SU-DHL-6 (cell line): ENCODE measurements at regions not wholly inside any gene's neighbourhood (a gene's known extent, or its start where the extent isn't known, plus 50 kb on each side); places are given as distances from the start of the nearest gene placed in this dataset.

Source experiments
- H2AFZ ChIP-seq: fragments of 200-600 bp; sonication (generic); 2 replicates; pipeline ENCODE4 v1.6.1; 2014; ENCODE audit warnings: low read depth, mild to moderate bottlenecking, moderate library complexity, mixed read lengths, antibody characterized with exemption, low read length; ENCODE audit not compliant: severe bottlenecking
- H3F3A ChIP-seq: fragments of 200-600 bp; shearing (Covaris generic); 2 replicates; pipeline ENCODE4 v1.6.0; 2016; ENCODE audit warnings: antibody characterized with exemption, mild to moderate bottlenecking; ENCODE audit not compliant: insufficient read depth
- H3K27ac ChIP-seq: fragments of 200-600 bp; sonication (generic); 2 replicates; pipeline ENCODE4 v1.5.1; 2016; ENCODE audit warnings: low read depth, mild to moderate bottlenecking, low read length, moderate library complexity, mixed read lengths
- H3K27me3 ChIP-seq: fragments of 200-600 bp; sonication (generic), shearing (Covaris generic); 2 replicates; pipeline ENCODE4 v1.6.0; 2014; ENCODE audit warnings: mild to moderate bottlenecking, low read length
- H3K36me3 ChIP-seq: fragments of 200-600 bp; sonication (generic); 2 replicates; pipeline ENCODE4 v1.6.1; 2014; ENCODE audit warnings: mild to moderate bottlenecking, low read length, mixed read lengths
- H3K4me2 ChIP-seq: fragments of 300-600, 200-600 bp; shearing (Covaris generic), sonication (generic); 2 replicates; pipeline ENCODE4 v1.6.0; 2014; ENCODE audit warnings: low read length, low read depth, mild to moderate bottlenecking; ENCODE audit not compliant: poor library complexity, severe bottlenecking
- H3K4me3 ChIP-seq: fragments of 200-600 bp; sonication (generic); 2 replicates; pipeline ENCODE4 v1.5.1; 2014; ENCODE audit warnings: antibody characterized with exemption, low read length, mild to moderate bottlenecking, mixed read lengths; ENCODE audit not compliant: insufficient read depth, poor library complexity, severe bottlenecking
- H3K79me2 ChIP-seq: fragments of 200-600 bp; sonication (generic); 2 replicates; pipeline ENCODE4 v1.6.1; 2014; ENCODE audit warnings: mild to moderate bottlenecking, low read length, moderate library complexity; ENCODE audit not compliant: insufficient read depth
- H3K9ac ChIP-seq: fragments of 200-600 bp; sonication (generic); 2 replicates; pipeline ENCODE4 v1.7.0; 2014; ENCODE audit warnings: mild to moderate bottlenecking, low read length
- H3K9me2 ChIP-seq: fragments of 200-600 bp; sonication (generic); replicated peaks from 2 replicates; pipeline ENCODE4 v1.6.1; 2014; ENCODE audit warnings: low read length; ENCODE audit not compliant: insufficient read depth
- H3K9me3 ChIP-seq: fragments of 200-600 bp; sonication (generic); 2 replicates; pipeline ENCODE4 v1.6.1; 2014; ENCODE audit warnings: low read length, mixed read lengths; ENCODE audit not compliant: insufficient read depth
- H4K20me1 ChIP-seq: fragments of 200-600 bp; sonication (generic); 2 replicates; pipeline ENCODE4 v1.6.1; 2014; ENCODE audit warnings: low read depth, mild to moderate bottlenecking, antibody characterized with exemption, low read length, moderate library complexity, mixed read lengths
- CTCF ChIP-seq: fragments of 200-600 bp; sonication (generic); IDR thresholded peaks from one replicate; pipeline ENCODE4 v1.5.1; 2017; ENCODE audit warnings: antibody characterized with exemption, mild to moderate bottlenecking, low read length, moderate library complexity; ENCODE audit not compliant: insufficient read depth, poor library complexity, severe bottlenecking
- EZH2phosphoT487 ChIP-seq: fragments of 200-600 bp; sonication (generic), shearing (Covaris generic); conservative IDR thresholded peaks from 2 replicates; pipeline ENCODE4 v1.6.1; 2018; ENCODE audit warnings: mild to moderate bottlenecking, antibody characterized with exemption, low read length, moderate library complexity, mixed read lengths

- TF ChIP-seq EZH2phosphoT487: no peak
- no peak overlapping the region for H2AFZ ChIP-seq
Measured at GRCh38 chr4:60655356-60655755, 544.8 kb upstream of the ADGRL3 start.

GRCh38 chr4:60656171-60656570 lies 544.0 kb upstream of the ADGRL3 start:
- no peak overlapping the region for H3K4me3 ChIP-seq
- no peaks in the 10 kb centered on the region for H3K9me3 ChIP-seq
- H3K9me2 ChIP-seq: no peaks in the 10 kb centered on the region
- H3K36me3 ChIP-seq: no peaks in the 10 kb centered on the region
- H3K4me2 ChIP-seq: no peak overlapping the region
- no peak overlapping the region for H2AFZ ChIP-seq
- TF ChIP-seq EZH2phosphoT487 (no peak), CTCF (no peak)
- H3K27me3 ChIP-seq: no peaks in the 10 kb centered on the region
- H4K20me1 ChIP-seq: no peaks in the 10 kb centered on the region
- H3K27ac ChIP-seq: no peak overlapping the region
- no peaks in the 10 kb centered on the region for H3F3A ChIP-seq
- H3K79me2 ChIP-seq: no peaks in the 10 kb centered on the region
- H3K9ac ChIP-seq: no peak overlapping the region

More at GRCh38 chr4:60655356-60655755, 544.8 kb upstream of the ADGRL3 start:
- H3K9me3 ChIP-seq: no peaks in the 10 kb centered on the region
- no peaks in the 10 kb centered on the region for H4K20me1 ChIP-seq
- no peak overlapping the region for H3K4me2 ChIP-seq
- no peaks in the 10 kb centered on the region for H3K79me2 ChIP-seq
- H3K9me2 ChIP-seq: no peaks in the 10 kb centered on the region
- no peak overlapping the region for H3K9ac ChIP-seq
- no peaks in the 10 kb centered on the region for H3K27me3 ChIP-seq
- no peak overlapping the region for H3K4me3 ChIP-seq
- H3K27ac ChIP-seq: no peak overlapping the region
- no peaks in the 10 kb centered on the region for H3K36me3 ChIP-seq
- H3F3A ChIP-seq: no peaks in the 10 kb centered on the region

GRCh38 chr4:60657041-60657440 lies 543.1 kb upstream of the ADGRL3 start:
- no peaks in the 10 kb centered on the region for H4K20me1 ChIP-seq
- TF ChIP-seq CTCF: no peak
- no peak for TF ChIP-seq EZH2phosphoT487
- H3K9me2 ChIP-seq: no peaks in the 10 kb centered on the region
- H3K27ac ChIP-seq: no peak overlapping the region
- H2AFZ ChIP-seq: no peak overlapping the region
- no peaks in the 10 kb centered on the region for H3K27me3 ChIP-seq
- no peaks in the 10 kb centered on the region for H3F3A ChIP-seq
- H3K79me2 ChIP-seq: no peaks in the 10 kb centered on the region
- H3K4me3 ChIP-seq: no peak overlapping the region
- H3K9me3 ChIP-seq: no peaks in the 10 kb centered on the region
- H3K9ac ChIP-seq: no peak overlapping the region
- H3K4me2 ChIP-seq: no peak overlapping the region
- H3K36me3 ChIP-seq: no peaks in the 10 kb centered on the region

GRCh38 chr4:60657807-60658206 lies 542.3 kb upstream of the ADGRL3 start:
- Histone ChIP-seq H3K4me2 (no peak overlapping the region), H3K9me2 (no peaks in the 10 kb centered on the region), H3K9me3 (no peaks in the 10 kb centered on the region), H3K36me3 (no peaks in the 10 kb centered on the region), H3F3A (no peaks in the 10 kb centered on the region), H3K4me3 (no peak overlapping the region), H3K27ac (no peak overlapping the region), H3K79me2 (no peaks in the 10 kb centered on the region), H4K20me1 (no peaks in the 10 kb centered on the region), H2AFZ (no peak overlapping the region), H3K9ac (no peak overlapping the region), H3K27me3 (no peaks in the 10 kb centered on the region)
- TF ChIP-seq EZH2phosphoT487 (no peak), CTCF (no peak)
